HepG2 (cell line): ENCODE measurements at regions not wholly inside any gene's neighbourhood (a gene's known extent, or its start where the extent isn't known, plus 50 kb on each side); places are given as distances from the start of the nearest gene placed in this dataset.
"Not testable (repeated sequence)": the region's sequence is repeated elsewhere in the genome, so short reads cannot be mapped to it uniquely, and the experiment has no call there.

ENCODE experiments used
- ATAC-seq: fragments of 200-7000 bp; cut with Tn5 transposase; 3 replicates; pipeline ENCODE4 v1.9.1; 2020; ENCODE audit warnings: mild to moderate bottlenecking, moderate library complexity
- BruUV-seq: library from RNA; stranded (reverse); fragments of 400-500 nt; replicated peaks from 2 replicates; lab custom pipeline; 2021; lab: Mats Ljungman, UMichigan
- CTCF ChIA-PET: fragments of 300-600 bp; formaldehyde crosslinking; extraction: SDS; loops from one replicate; lab custom pipeline; 2021; ENCODE audit warnings: low total read pairs, inconsistent platforms, low intra/inter-chr PET ratio; lab: Yijun Ruan, JAX
- POLR2A ChIA-PET: fragments of 350-600 bp; sonication (Branson Sonifier 250); formaldehyde crosslinking; loops from one replicate; lab custom pipeline; 2020; ENCODE audit warnings: antibody characterized with exemption, inconsistent platforms; lab: Yijun Ruan, JAX
- DNase-seq: peaks from one replicate; pipeline ENCODE4 v3.0.0-alpha.2; 2015; ENCODE audit warnings: low spot score
- FAIRE-seq: peaks from 3 replicates; lab custom pipeline; 2011; peaks lifted over from hg19 to GRCh38; lab: Jason Lieb, UNC
- H2AFZ ChIP-seq: one replicate; pipeline ENCODE4 v1.6.1; 2011; ENCODE audit warnings: low read length, inconsistent platforms
- H3K27ac ChIP-seq: fragments of 300-600 bp; 3 replicates; pipeline ENCODE4 v1.8.0; 2011; ENCODE audit warnings: mixed run types, mild to moderate bottlenecking, mixed read lengths, low read length, inconsistent platforms; ENCODE audit not compliant: insufficient read depth; ENCODE audit errors: extremely low read length
- H3K27me3 ChIP-seq, 2 experiments: fragments of 200-600 bp in 1 of 2; 2 replicates in 1 of 2; 3 replicates in 1 of 2; pipeline versions ENCODE4 v1.6.0 to v1.8.0; 2011; ENCODE audit warnings: low read length in 2 of 2, mild to moderate bottlenecking in 2 of 2, moderate library complexity in 2 of 2, inconsistent platforms in 1 of 2; ENCODE audit not compliant: insufficient read depth in 2 of 2, control insufficient read depth in 1 of 2
- H3K36me3 ChIP-seq, 2 experiments: fragments of 200-600 bp in 1 of 2; replicated peaks in 1 of 2; 2 replicates in 1 of 2; 3 replicates in 1 of 2; pipeline versions ENCODE4 v1.5.1 to v1.8.0; 2011; ENCODE audit warnings: low read length in 2 of 2, inconsistent platforms in 1 of 2; ENCODE audit not compliant: insufficient read depth in 2 of 2, control insufficient read depth in 1 of 2
- H3K4me1 ChIP-seq: 2 replicates; pipeline ENCODE4 v1.5.1; 2012; ENCODE audit warnings: low read length, inconsistent platforms; ENCODE audit not compliant: insufficient read depth
- H3K4me2 ChIP-seq: 2 replicates; pipeline ENCODE4 v1.6.0; 2011; ENCODE audit warnings: low read depth, low read length, inconsistent platforms
- H3K4me3 ChIP-seq, 3 experiments: fragments of 200-600 bp in 1 of 3; sonication (generic), shearing (Covaris generic) in 1 of 3; replicated peaks in 1 of 3; 2 replicates each; pipeline ENCODE4 v1.5.1; 2011 to 2016; ENCODE audit warnings: low read length in 3 of 3, inconsistent platforms in 2 of 3, low read depth in 2 of 3, mild to moderate bottlenecking in 2 of 3, control low read depth in 1 of 3, mixed read lengths in 1 of 3; ENCODE audit not compliant: insufficient read depth in 1 of 3
- H3K79me2 ChIP-seq: one replicate; pipeline ENCODE4 v1.6.1; 2011; ENCODE audit warnings: low read length, inconsistent platforms; ENCODE audit not compliant: insufficient read depth
- H3K9ac ChIP-seq: 2 replicates; pipeline ENCODE4 v1.6.0; 2011; ENCODE audit warnings: mild to moderate bottlenecking, low read depth, low read length, inconsistent platforms; ENCODE audit not compliant: insufficient read depth
- H3K9me3 ChIP-seq: 2 replicates; pipeline ENCODE4 v1.5.1; 2012; ENCODE audit warnings: mild to moderate bottlenecking, low read length
- H4K20me1 ChIP-seq: 2 replicates; pipeline ENCODE4 v1.6.0; 2011; ENCODE audit warnings: inconsistent platforms, mild to moderate bottlenecking, low read length, moderate library complexity; ENCODE audit not compliant: insufficient read depth
- ELK4 ChIP-seq: sonication (generic); formaldehyde crosslinking; IDR thresholded peaks from 2 replicates; pipeline ENCODE4 v1.9.0; 2021; ENCODE audit warnings: missing genetic modification reagents, borderline replicate concordance
- GPBP1L1 ChIP-seq: sonication (generic); formaldehyde crosslinking; IDR thresholded peaks from 2 replicates; pipeline ENCODE4 v1.5.0; 2020; ENCODE audit warnings: mild to moderate bottlenecking, missing genetic modification reagents
- MZF1 ChIP-seq: sonication (generic); formaldehyde crosslinking; IDR thresholded peaks from 2 replicates; pipeline ENCODE4 v1.8.1; 2023; ENCODE audit warnings: mild to moderate bottlenecking, missing genetic modification reagents, borderline replicate concordance
- PREB ChIP-seq: sonication (generic); formaldehyde crosslinking; IDR thresholded peaks from 2 replicates; pipeline ENCODE4 v1.4.0; 2020; ENCODE audit warnings: missing genetic modification reagents
- ZNF644 ChIP-seq: IDR thresholded peaks from 2 replicates; pipeline ENCODE4 v1.6.1; 2016; ENCODE audit warnings: low read depth
- WGBS: methylation state at CpG from one replicate; pipeline ENCODE4 v1.1.6; 2017; ENCODE audit warnings: low lambda C conversion rate; 5-methylcytosine and 5-hydroxymethylcytosine counted together
- in situ Hi-C: cut with HindIII; loops from 2 replicates; pipeline ENCODE4 v1.10.0; 2017; ENCODE audit warnings: low pct_unique_long_range_greater_than_20kb; ENCODE audit not compliant: extremely low pct_ligation_motif_present
- intact Hi-C: fragments of 100-400 bp; cut with micrococcal nuclease; formaldehyde crosslinking; loops from one replicate; pipeline ENCODE4 v1.10.0; 2022; ENCODE audit not compliant: unreplicated experiment

GRCh38 chr7:67916111-67916510 is 919.5 kb downstream of the TYW1 start:
- in situ Hi-C loops, BruUV-seq, H3K27ac ChIP-seq, CTCF ChIA-PET, H3K27me3 ChIP-seq, ATAC-seq, H3K36me3 ChIP-seq, DNase-seq, H3K4me2 ChIP-seq, POLR2A ChIA-PET, H3K4me1 ChIP-seq, FAIRE-seq, H3K4me3 ChIP-seq, H4K20me1 ChIP-seq, H3K9ac ChIP-seq, intact Hi-C loops, H3K79me2 ChIP-seq, H2AFZ ChIP-seq: not testable (repeated sequence)
- WGBS: 0% methylated on average over 1 of the region's 1 CpG
- H3K9me3 ChIP-seq: peaks cover 14% of the 10 kb centered on the region

- no peak overlapping the region for H3K4me2 ChIP-seq
- H3K27me3 ChIP-seq: no peaks in the 10 kb centered on the region
- no peaks in the 10 kb centered on the region for H4K20me1 ChIP-seq
- H2AFZ ChIP-seq: no peak overlapping the region
- DNase-seq: no peak
- in situ Hi-C loops: no loop called here
- no peaks in the 10 kb centered on the region for H3K36me3 ChIP-seq
- no peak overlapping the region for H3K4me3 ChIP-seq
- TF ChIP-seq ELK4 (CRISPR knock-in tag): no peak
- no peak for TF ChIP-seq PREB
- no peak for TF ChIP-seq MZF1 (CRISPR knock-in tag)
- no peak for TF ChIP-seq GPBP1L1 (CRISPR knock-in tag)
- no peak for TF ChIP-seq ZNF644 (CRISPR knock-in tag)
- TF ChIP-seq, all 625 proteins: peak for 0
- ChIA-PET POLR2A (no interaction called here), CTCF (no interaction called here)
- FAIRE-seq (no peak), ATAC-seq (no peak)
- Histone ChIP-seq H3K9ac (no peak overlapping the region), H3K79me2 (no peaks in the 10 kb centered on the region), H3K4me1 (no peaks in the 10 kb centered on the region), H3K27ac (no peak overlapping the region), H3K9me3 (peaks cover 14% of the 10 kb centered on the region)
- WGBS: 17% methylated on average over 9 of the region's 9 CpGs
- no TSS peak for BruUV-seq
- intact Hi-C loops: no loop called here
Measured at GRCh38 chr7:67916571-67917436, 920.2 kb downstream of the TYW1 start.
